Neural cell (in vitro differentiated cells): ENCODE measurements at regions not wholly inside any gene's neighbourhood (a gene's known extent, or its start where the extent isn't known, plus 50 kb on each side); places are given as distances from the start of the nearest gene placed in this dataset.

Experiments used
- H2AFZ ChIP-seq: fragments of 200-600, 300-800 bp; sonication (generic), shearing (Covaris generic); 2 replicates; pipeline ENCODE4 v1.6.0; 2014; ENCODE audit warnings: low read depth, mild to moderate bottlenecking, antibody characterized with exemption, low read length, moderate library complexity
- H3F3A ChIP-seq: fragments of 200-600 bp; shearing (Covaris generic); 2 replicates; pipeline ENCODE4 v1.6.1; 2016; ENCODE audit warnings: mild to moderate bottlenecking, moderate library complexity, mixed read lengths, antibody characterized with exemption, low read length; ENCODE audit not compliant: insufficient read depth, poor library complexity, severe bottlenecking
- H3K27ac ChIP-seq: fragments of 200-600, 300-800 bp; sonication (generic), shearing (Covaris generic); 2 replicates; pipeline ENCODE4 v1.5.1; 2014; ENCODE audit warnings: mild to moderate bottlenecking, low read length, moderate library complexity
- H3K27me3 ChIP-seq: fragments of 300-800, 200-600 bp; sonication (generic), shearing (Covaris generic); 2 replicates; pipeline ENCODE4 v1.6.0; 2014; ENCODE audit warnings: mild to moderate bottlenecking, low read depth, low read length, moderate library complexity; ENCODE audit not compliant: insufficient read depth
- H3K36me3 ChIP-seq: fragments of 300-800, 200-600 bp; sonication (generic), shearing (Covaris generic); 2 replicates; pipeline ENCODE4 v1.5.1; 2014; ENCODE audit warnings: mild to moderate bottlenecking, antibody characterized with exemption, low read length, moderate library complexity; ENCODE audit not compliant: insufficient read depth
- H3K4me2 ChIP-seq: fragments of 300-800, 200-600 bp; sonication (generic), shearing (Covaris generic); 2 replicates; pipeline ENCODE4 v1.6.0; 2014; ENCODE audit warnings: mild to moderate bottlenecking, low read length
- H3K4me3 ChIP-seq: fragments of 300-800, 200-600 bp; sonication (generic), shearing (Covaris generic); 2 replicates; pipeline ENCODE4 v1.5.1; 2014; ENCODE audit warnings: mild to moderate bottlenecking, low read length, moderate library complexity
- H3K79me2 ChIP-seq: fragments of 200-600 bp; shearing (Covaris generic); replicated peaks from 2 replicates; pipeline ENCODE4 v1.6.0; 2014; ENCODE audit warnings: mild to moderate bottlenecking, low read length, moderate library complexity; ENCODE audit not compliant: insufficient read depth
- H3K9ac ChIP-seq: fragments of 300-800, 200-600 bp; sonication (generic), shearing (Covaris generic); 2 replicates; pipeline ENCODE4 v1.6.1; 2016; ENCODE audit warnings: mild to moderate bottlenecking, low read length, mixed read lengths
- H3K9me2 ChIP-seq: fragments of 200-600 bp; shearing (Covaris generic); 2 replicates; pipeline ENCODE4 v1.6.1; 2016; ENCODE audit warnings: mild to moderate bottlenecking, low read length, mixed read lengths; ENCODE audit not compliant: insufficient read depth
- H3K9me3 ChIP-seq: fragments of 200-600, 300-800 bp; sonication (generic), shearing (Covaris generic); 2 replicates; pipeline ENCODE4 v1.6.1; 2016; ENCODE audit warnings: mild to moderate bottlenecking, mixed run types, low read length, moderate library complexity, mixed read lengths
- H4K20me1 ChIP-seq: fragments of 200-600 bp; shearing (Covaris generic); 2 replicates; pipeline ENCODE4 v1.6.1; 2016; ENCODE audit warnings: mild to moderate bottlenecking, mixed run types; ENCODE audit not compliant: insufficient read depth
- EP300 ChIP-seq: fragments of 450-650 bp; conservative IDR thresholded peaks from 2 replicates; pipeline ENCODE4 v1.6.1; 2014; ENCODE audit warnings: antibody characterized with exemption, mild to moderate bottlenecking, moderate library complexity; ENCODE audit not compliant: poor library complexity, severe bottlenecking
- EZH2 ChIP-seq: fragments of 200-600, 300-800 bp; shearing (Covaris generic), sonication (generic); IDR thresholded peaks from 2 replicates; pipeline ENCODE4 v1.6.1; 2014; ENCODE audit warnings: antibody characterized with exemption, low read length, borderline replicate concordance, mild to moderate bottlenecking; ENCODE audit not compliant: insufficient read depth, poor library complexity, severe bottlenecking
- MXI1 ChIP-seq: fragments of 450-650 bp; conservative IDR thresholded peaks from 2 replicates; pipeline ENCODE4 v1.6.1; 2014; ENCODE audit warnings: antibody characterized with exemption, mild to moderate bottlenecking; ENCODE audit not compliant: poor library complexity, severe bottlenecking
- POLR2AphosphoS5 ChIP-seq: IDR thresholded peaks from 2 replicates; pipeline ENCODE4 v1.6.1; 2012
- RAD21 ChIP-seq: fragments of 450-650 bp; conservative IDR thresholded peaks from 2 replicates; pipeline ENCODE4 v1.6.1; 2014; ENCODE audit warnings: antibody characterized with exemption, mild to moderate bottlenecking, moderate library complexity
- SMC3 ChIP-seq: fragments of 450-650 bp; conservative IDR thresholded peaks from 2 replicates; pipeline ENCODE4 v1.6.1; 2014; ENCODE audit warnings: antibody characterized with exemption, mild to moderate bottlenecking, moderate library complexity; ENCODE audit not compliant: poor library complexity
- TAF1 ChIP-seq: IDR thresholded peaks from 2 replicates; pipeline ENCODE4 v1.6.1; 2012; ENCODE audit warnings: low read depth
- TF ChIP-seq, protein P1 (sequence below): fragments of 450-650 bp; IDR thresholded peaks from 2 replicates; pipeline ENCODE4 v1.5.1; 2014; ENCODE audit warnings: antibody characterized with exemption, mild to moderate bottlenecking, moderate library complexity; ENCODE audit not compliant: poor library complexity, severe bottlenecking
- TF ChIP-seq, protein P2 (sequence below): IDR thresholded peaks from 2 replicates; pipeline ENCODE4 v1.6.1; 2012; ENCODE audit warnings: borderline replicate concordance

DNA sequence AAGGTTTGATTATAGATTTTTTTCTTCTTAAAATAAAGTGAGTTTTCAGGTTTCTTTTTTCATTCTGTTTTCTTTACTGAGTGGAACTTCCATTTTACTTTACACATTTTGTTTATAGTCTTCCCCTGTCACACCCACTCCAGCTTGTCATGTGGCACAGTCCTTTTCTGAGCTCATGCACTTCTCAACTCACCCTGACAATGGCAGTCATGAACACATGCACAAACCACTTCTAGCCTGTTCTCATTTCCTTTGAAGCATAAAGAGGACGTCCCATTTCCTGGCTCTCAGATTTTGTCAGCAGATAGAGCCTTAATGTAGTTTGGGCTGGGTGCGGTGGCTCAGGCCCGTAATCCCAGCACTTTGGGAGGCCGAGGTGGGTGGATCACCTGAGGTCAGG, 168.0 kb downstream of the AHSP start:
- Histone ChIP-seq H3K4me2 (no peak overlapping the region), H3K9ac (no peak overlapping the region), H3K79me2 (no peaks in the 10 kb centered on the region), H3K27ac (no peak overlapping the region), H3K9me2 (no peaks in the 10 kb centered on the region), H3K9me3 (no peaks in the 10 kb centered on the region), H3K27me3 (peaks cover 15% of the 10 kb centered on the region), H3F3A (no peaks in the 10 kb centered on the region), H4K20me1 (no peaks in the 10 kb centered on the region), H3K36me3 (no peaks in the 10 kb centered on the region), H3K4me3 (no peak overlapping the region), H2AFZ (no peak overlapping the region)
- TF ChIP-seq TAF1 (no peak), MXI1 (no peak), SMC3 (no peak), EZH2 (no peak), RAD21 (no peak), EP300 (no peak), POLR2AphosphoS5 (no peak)
- TF ChIP-seq, protein P1, sequence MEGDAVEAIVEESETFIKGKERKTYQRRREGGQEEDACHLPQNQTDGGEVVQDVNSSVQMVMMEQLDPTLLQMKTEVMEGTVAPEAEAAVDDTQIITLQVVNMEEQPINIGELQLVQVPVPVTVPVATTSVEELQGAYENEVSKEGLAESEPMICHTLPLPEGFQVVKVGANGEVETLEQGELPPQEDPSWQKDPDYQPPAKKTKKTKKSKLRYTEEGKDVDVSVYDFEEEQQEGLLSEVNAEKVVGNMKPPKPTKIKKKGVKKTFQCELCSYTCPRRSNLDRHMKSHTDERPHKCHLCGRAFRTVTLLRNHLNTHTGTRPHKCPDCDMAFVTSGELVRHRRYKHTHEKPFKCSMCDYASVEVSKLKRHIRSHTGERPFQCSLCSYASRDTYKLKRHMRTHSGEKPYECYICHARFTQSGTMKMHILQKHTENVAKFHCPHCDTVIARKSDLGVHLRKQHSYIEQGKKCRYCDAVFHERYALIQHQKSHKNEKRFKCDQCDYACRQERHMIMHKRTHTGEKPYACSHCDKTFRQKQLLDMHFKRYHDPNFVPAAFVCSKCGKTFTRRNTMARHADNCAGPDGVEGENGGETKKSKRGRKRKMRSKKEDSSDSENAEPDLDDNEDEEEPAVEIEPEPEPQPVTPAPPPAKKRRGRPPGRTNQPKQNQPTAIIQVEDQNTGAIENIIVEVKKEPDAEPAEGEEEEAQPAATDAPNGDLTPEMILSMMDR = no peak
- TF ChIP-seq, protein P2, sequence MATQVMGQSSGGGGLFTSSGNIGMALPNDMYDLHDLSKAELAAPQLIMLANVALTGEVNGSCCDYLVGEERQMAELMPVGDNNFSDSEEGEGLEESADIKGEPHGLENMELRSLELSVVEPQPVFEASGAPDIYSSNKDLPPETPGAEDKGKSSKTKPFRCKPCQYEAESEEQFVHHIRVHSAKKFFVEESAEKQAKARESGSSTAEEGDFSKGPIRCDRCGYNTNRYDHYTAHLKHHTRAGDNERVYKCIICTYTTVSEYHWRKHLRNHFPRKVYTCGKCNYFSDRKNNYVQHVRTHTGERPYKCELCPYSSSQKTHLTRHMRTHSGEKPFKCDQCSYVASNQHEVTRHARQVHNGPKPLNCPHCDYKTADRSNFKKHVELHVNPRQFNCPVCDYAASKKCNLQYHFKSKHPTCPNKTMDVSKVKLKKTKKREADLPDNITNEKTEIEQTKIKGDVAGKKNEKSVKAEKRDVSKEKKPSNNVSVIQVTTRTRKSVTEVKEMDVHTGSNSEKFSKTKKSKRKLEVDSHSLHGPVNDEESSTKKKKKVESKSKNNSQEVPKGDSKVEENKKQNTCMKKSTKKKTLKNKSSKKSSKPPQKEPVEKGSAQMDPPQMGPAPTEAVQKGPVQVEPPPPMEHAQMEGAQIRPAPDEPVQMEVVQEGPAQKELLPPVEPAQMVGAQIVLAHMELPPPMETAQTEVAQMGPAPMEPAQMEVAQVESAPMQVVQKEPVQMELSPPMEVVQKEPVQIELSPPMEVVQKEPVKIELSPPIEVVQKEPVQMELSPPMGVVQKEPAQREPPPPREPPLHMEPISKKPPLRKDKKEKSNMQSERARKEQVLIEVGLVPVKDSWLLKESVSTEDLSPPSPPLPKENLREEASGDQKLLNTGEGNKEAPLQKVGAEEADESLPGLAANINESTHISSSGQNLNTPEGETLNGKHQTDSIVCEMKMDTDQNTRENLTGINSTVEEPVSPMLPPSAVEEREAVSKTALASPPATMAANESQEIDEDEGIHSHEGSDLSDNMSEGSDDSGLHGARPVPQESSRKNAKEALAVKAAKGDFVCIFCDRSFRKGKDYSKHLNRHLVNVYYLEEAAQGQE = no peak

DNA sequence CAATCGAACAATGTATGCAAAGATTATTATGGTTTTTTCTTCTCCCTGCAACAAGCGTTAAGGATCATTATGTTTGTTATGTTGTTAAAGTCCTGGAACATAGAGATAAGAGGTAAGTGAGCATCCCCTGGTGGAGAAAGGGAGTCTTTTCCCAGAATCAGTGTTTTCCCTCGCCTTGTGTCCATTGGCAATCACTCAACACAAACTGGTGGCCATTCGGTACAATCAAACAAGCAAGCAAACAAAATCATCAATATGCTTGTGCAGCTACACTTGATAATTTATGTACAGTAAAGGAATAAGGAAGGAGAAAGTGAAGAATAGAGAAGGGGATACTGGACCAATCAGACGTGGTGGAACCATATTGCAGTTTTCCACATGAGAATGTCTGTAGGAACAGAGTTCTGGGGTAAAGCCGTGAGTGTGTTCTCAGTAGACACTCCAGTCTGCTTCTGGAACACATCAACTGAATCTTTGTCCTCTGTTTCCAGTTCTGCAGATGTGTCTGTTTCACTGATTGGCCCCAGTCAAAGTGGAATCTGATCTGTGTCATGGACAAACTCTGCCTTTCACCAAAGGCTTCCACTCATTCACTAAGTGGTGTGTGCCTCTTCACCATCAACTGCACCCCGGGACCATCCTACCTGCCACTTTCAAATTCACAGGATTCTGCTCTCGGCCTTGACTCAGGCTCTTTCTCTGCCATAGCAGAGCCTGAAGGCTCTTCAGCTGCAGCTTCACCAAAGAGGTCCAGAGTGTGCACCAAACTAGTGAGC, 169.5 kb downstream of the AHSP start:
- Histone ChIP-seq H3K4me2 (no peak overlapping the region), H3K79me2 (peaks cover 13% of the 10 kb centered on the region)

More for the DNA sequence above, 169.5 kb downstream of the AHSP start:
- no peaks in the 10 kb centered on the region for H4K20me1 ChIP-seq
- H3K27me3 ChIP-seq = peaks cover 15% of the 10 kb centered on the region
- H3K9ac ChIP-seq = no peak overlapping the region
- H3K27ac ChIP-seq = no peak overlapping the region
- no peaks in the 10 kb centered on the region for H3F3A ChIP-seq
- no peak overlapping the region for H2AFZ ChIP-seq
- no peaks in the 10 kb centered on the region for H3K9me2 ChIP-seq
- H3K9me3 ChIP-seq = no peaks in the 10 kb centered on the region
- no peak overlapping the region for H3K4me3 ChIP-seq
- TF ChIP-seq, protein P1 = peak; percentile 60
- TF ChIP-seq SMC3 (peak; percentile 40), POLR2AphosphoS5 (no peak), RAD21 (peak; percentile 56)
- H3K36me3 ChIP-seq = no peaks in the 10 kb centered on the region
